HEK293 (cell line): ENCODE measurements at regions not wholly inside any gene's neighbourhood (a gene's known extent, or its start where the extent isn't known, plus 50 kb on each side); places are given as distances from the start of the nearest gene placed in this dataset.

Source experiments
- CTCF ChIA-PET: fragments of 350-600 bp; formaldehyde crosslinking; extraction: SDS; loops from one replicate; lab custom pipeline; 2021; ENCODE audit warnings: antibody characterized with exemption; lab: Yijun Ruan, JAX
- POLR2A ChIA-PET: fragments of 300-600 bp; formaldehyde crosslinking; extraction: SDS; loops from one replicate; lab custom pipeline; 2020; ENCODE audit warnings: antibody characterized with exemption, inconsistent platforms; lab: Yijun Ruan, JAX
- H3K27ac ChIP-seq: fragments of 200-500 bp; sonication (Bioruptor generic); 2 replicates; pipeline ENCODE4 v1.5.1; 2014; ENCODE audit warnings: low read depth, low read length, control low read depth, inconsistent platforms; ENCODE audit errors: extremely low read depth
- H3K36me3 ChIP-seq, 2 experiments: fragments of 200-500 bp in 1 of 2; sonication (Bioruptor generic) in 1 of 2; 1 replicate in 1 of 2; 2 replicates in 1 of 2; pipeline ENCODE4 v1.5.1; 2014 to 2017; ENCODE audit warnings: inconsistent platforms in 2 of 2, low read length in 2 of 2; ENCODE audit not compliant: control insufficient read depth in 2 of 2, insufficient read depth in 1 of 2
- H3K4me1 ChIP-seq: fragments of 200-500 bp; sonication (Bioruptor generic); 2 replicates; pipeline ENCODE4 v1.5.1; 2014; ENCODE audit warnings: mild to moderate bottlenecking, low read length, inconsistent platforms; ENCODE audit not compliant: control insufficient read depth, insufficient read depth
- H3K4me3 ChIP-seq: 2 replicates; pipeline ENCODE4 v1.5.1; 2011; ENCODE audit warnings: low read depth, mild to moderate bottlenecking, control low read depth, low read length, moderate library complexity
- H3K9me3 ChIP-seq: fragments of 200-500 bp; sonication (Bioruptor generic); 2 replicates; pipeline ENCODE4 v1.5.1; 2014; ENCODE audit warnings: low read depth, low read length, inconsistent platforms; ENCODE audit not compliant: control insufficient read depth, insufficient read depth
- GLIS2 ChIP-seq: fragments of 450-650 bp; formaldehyde crosslinking; IDR thresholded peaks from 2 replicates; pipeline ENCODE4 v1.5.1; 2016; ENCODE audit warnings: missing biosample characterization, missing genetic modification characterization
- MZF1 ChIP-seq: fragments of 450-650 bp; formaldehyde crosslinking; IDR thresholded peaks from 2 replicates; pipeline ENCODE4 v1.5.1; 2017; ENCODE audit warnings: missing biosample characterization, missing genetic modification characterization, borderline replicate concordance
- PRDM10 ChIP-seq: fragments of 450-650 bp; formaldehyde crosslinking; IDR thresholded peaks from 2 replicates; pipeline ENCODE4 v1.5.1; 2016; ENCODE audit warnings: missing biosample characterization, missing genetic modification characterization
- PRDM4 ChIP-seq: fragments of 450-650 bp; formaldehyde crosslinking; IDR thresholded peaks from 2 replicates; pipeline ENCODE4 v1.5.1; 2017; ENCODE audit warnings: missing biosample characterization, missing genetic modification characterization
- SP3 ChIP-seq: fragments of 450-650 bp; formaldehyde crosslinking; IDR thresholded peaks from 2 replicates; pipeline ENCODE4 v1.5.1; 2016; ENCODE audit warnings: missing biosample characterization, missing genetic modification characterization
- ZBTB17 ChIP-seq: fragments of 450-650 bp; formaldehyde crosslinking; IDR thresholded peaks from 2 replicates; pipeline ENCODE4 v1.5.1; 2016; ENCODE audit warnings: missing biosample characterization, missing genetic modification characterization
- ZNF19 ChIP-seq: fragments of 450-650 bp; formaldehyde crosslinking; IDR thresholded peaks from 2 replicates; pipeline ENCODE4; 2016; ENCODE audit warnings: missing biosample characterization, missing genetic modification characterization, low read depth
- ZNF248 ChIP-seq: fragments of 450-650 bp; formaldehyde crosslinking; IDR thresholded peaks from 2 replicates; pipeline ENCODE4 v1.5.1; 2017; ENCODE audit warnings: missing biosample characterization, missing genetic modification characterization
- ZNF302 ChIP-seq: fragments of 450-650 bp; formaldehyde crosslinking; IDR thresholded peaks from 2 replicates; pipeline ENCODE4 v1.5.1; 2016; ENCODE audit warnings: missing biosample characterization, missing genetic modification characterization, low read depth
- ZNF513 ChIP-seq: fragments of 450-650 bp; IDR thresholded peaks from 2 replicates; pipeline ENCODE4 v1.5.1; 2018; ENCODE audit warnings: missing biosample characterization, missing genetic modification characterization
- ZNF544 ChIP-seq: fragments of 450-650 bp; formaldehyde crosslinking; IDR thresholded peaks from 2 replicates; pipeline ENCODE4 v1.5.0; 2017; ENCODE audit warnings: missing biosample characterization, missing genetic modification characterization
- ZNF548 ChIP-seq: fragments of 450-650 bp; formaldehyde crosslinking; IDR thresholded peaks from 2 replicates; pipeline ENCODE4 v1.5.1; 2016; ENCODE audit warnings: missing biosample characterization, missing genetic modification characterization
- ZNF654 ChIP-seq: fragments of 450-650 bp; formaldehyde crosslinking; IDR thresholded peaks from 2 replicates; pipeline ENCODE4 v1.5.1; 2016; ENCODE audit warnings: low read depth, missing biosample characterization, missing genetic modification characterization
- ZNF701 ChIP-seq: fragments of 450-650 bp; formaldehyde crosslinking; IDR thresholded peaks from 2 replicates; pipeline ENCODE4 v1.5.1; 2016; ENCODE audit warnings: missing biosample characterization, missing genetic modification characterization
- ZNF768 ChIP-seq: fragments of 450-650 bp; formaldehyde crosslinking; IDR thresholded peaks from 2 replicates; pipeline ENCODE4 v1.5.1; 2018; ENCODE audit warnings: missing biosample characterization, mild to moderate bottlenecking, missing genetic modification characterization
- TF ChIP-seq, protein P1 (sequence below): fragments of 450-650 bp; formaldehyde crosslinking; IDR thresholded peaks from 2 replicates; pipeline ENCODE4 v1.5.1; 2017; ENCODE audit warnings: missing biosample characterization, missing genetic modification characterization
- TF ChIP-seq, protein P2 (sequence below): fragments of 450-650 bp; formaldehyde crosslinking; IDR thresholded peaks from 2 replicates; pipeline ENCODE4 v1.5.1; 2016; ENCODE audit warnings: missing biosample characterization, missing genetic modification characterization
- TF ChIP-seq, protein P3 (sequence below): fragments of 450-650 bp; formaldehyde crosslinking; IDR thresholded peaks from 2 replicates; pipeline ENCODE4 v1.5.1; 2016; ENCODE audit warnings: missing biosample characterization, missing genetic modification characterization

DNA sequence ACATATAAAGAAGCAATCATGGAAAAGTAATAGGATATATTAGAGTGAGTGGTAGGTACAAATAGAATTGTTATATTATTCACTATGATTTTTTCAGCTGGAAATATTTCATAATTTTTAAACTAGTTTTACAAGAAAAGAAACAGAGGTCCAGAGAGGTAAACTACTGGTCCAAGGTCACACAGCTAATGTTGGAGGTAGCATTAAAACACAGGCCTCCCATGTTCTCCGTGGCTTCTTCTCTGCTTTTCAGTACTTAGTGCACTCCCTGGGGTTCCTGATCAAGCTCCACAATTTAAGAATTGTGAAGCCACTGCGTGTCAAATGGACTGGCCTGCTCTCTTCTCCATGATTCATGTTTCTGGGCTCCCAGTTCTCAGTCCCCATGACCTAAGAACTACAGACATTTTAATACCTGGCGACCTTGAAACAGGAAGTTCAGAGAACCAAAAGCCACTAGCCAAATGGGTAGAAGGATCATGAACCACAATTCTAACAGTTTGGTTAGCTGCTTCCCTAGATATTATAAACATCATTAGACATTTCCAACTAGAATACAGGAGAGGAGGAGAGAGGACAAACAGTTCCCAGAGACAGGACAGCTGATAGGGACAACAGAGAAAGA, 172.0 kb upstream of the KLF3 start:
- Histone ChIP-seq H3K36me3 (no peaks in the 10 kb centered on the region), H3K9me3 (no peaks in the 10 kb centered on the region), H3K4me1 (no peaks in the 10 kb centered on the region), H3K27ac (no peak overlapping the region), H3K4me3 (no peak overlapping the region)
- ChIA-PET CTCF (interaction anchor here (0.6 to 0.8 kb wide), 3 partner anchors 24 to 635 kb away, joined by 3 to 7 read pairs (median 4); no protein-coding TSS in a partner anchor), POLR2A (no interaction called here)
- no peak for TF ChIP-seq ZNF548 (tag by site-specific recombination)
- no peak for TF ChIP-seq ZNF19 (tag by site-specific recombination)
- no peak for TF ChIP-seq ZBTB17 (tag by site-specific recombination)
- no peak for TF ChIP-seq PRDM10 (tag by site-specific recombination)
- no peak for TF ChIP-seq ZNF544
- TF ChIP-seq MZF1 (tag by site-specific recombination), result no peak
- no peak for TF ChIP-seq ZNF654
- TF ChIP-seq ZNF513, result no peak
- TF ChIP-seq, protein P1, sequence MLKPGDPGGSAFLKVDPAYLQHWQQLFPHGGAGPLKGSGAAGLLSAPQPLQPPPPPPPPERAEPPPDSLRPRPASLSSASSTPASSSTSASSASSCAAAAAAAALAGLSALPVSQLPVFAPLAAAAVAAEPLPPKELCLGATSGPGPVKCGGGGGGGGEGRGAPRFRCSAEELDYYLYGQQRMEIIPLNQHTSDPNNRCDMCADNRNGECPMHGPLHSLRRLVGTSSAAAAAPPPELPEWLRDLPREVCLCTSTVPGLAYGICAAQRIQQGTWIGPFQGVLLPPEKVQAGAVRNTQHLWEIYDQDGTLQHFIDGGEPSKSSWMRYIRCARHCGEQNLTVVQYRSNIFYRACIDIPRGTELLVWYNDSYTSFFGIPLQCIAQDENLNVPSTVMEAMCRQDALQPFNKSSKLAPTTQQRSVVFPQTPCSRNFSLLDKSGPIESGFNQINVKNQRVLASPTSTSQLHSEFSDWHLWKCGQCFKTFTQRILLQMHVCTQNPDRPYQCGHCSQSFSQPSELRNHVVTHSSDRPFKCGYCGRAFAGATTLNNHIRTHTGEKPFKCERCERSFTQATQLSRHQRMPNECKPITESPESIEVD, result no peak
- TF ChIP-seq ZNF248, result no peak
- TF ChIP-seq PRDM4 (tag by site-specific recombination), result no peak
- no peak for TF ChIP-seq ZNF302 (tag by site-specific recombination)
- TF ChIP-seq, protein P2, sequence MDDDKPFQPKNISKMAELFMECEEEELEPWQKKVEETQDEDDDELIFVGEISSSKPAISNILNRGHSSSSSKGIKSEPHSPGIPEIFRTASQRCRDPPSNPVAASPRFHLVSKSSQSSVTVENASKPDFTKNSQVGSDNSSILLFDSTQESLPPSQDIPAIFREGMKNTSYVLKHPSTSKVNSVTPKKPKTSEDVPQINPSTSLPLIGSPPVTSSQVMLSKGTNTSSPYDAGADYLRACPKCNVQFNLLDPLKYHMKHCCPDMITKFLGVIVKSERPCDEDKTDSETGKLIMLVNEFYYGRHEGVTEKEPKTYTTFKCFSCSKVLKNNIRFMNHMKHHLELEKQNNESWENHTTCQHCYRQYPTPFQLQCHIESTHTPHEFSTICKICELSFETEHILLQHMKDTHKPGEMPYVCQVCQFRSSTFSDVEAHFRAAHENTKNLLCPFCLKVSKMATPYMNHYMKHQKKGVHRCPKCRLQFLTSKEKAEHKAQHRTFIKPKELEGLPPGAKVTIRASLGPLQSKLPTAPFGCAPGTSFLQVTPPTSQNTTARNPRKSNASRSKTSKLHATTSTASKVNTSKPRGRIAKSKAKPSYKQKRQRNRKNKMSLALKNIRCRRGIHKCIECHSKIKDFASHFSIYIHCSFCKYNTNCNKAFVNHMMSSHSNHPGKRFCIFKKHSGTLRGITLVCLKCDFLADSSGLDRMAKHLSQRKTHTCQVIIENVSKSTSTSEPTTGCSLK (tag by site-specific recombination), result no peak
- TF ChIP-seq, protein P3, sequence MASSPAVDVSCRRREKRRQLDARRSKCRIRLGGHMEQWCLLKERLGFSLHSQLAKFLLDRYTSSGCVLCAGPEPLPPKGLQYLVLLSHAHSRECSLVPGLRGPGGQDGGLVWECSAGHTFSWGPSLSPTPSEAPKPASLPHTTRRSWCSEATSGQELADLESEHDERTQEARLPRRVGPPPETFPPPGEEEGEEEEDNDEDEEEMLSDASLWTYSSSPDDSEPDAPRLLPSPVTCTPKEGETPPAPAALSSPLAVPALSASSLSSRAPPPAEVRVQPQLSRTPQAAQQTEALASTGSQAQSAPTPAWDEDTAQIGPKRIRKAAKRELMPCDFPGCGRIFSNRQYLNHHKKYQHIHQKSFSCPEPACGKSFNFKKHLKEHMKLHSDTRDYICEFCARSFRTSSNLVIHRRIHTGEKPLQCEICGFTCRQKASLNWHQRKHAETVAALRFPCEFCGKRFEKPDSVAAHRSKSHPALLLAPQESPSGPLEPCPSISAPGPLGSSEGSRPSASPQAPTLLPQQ, result no peak
- TF ChIP-seq SP3 (tag by site-specific recombination), result no peak
- TF ChIP-seq ZNF768, result no peak
- no peak for TF ChIP-seq ZNF701 (tag by site-specific recombination)
- no peak for TF ChIP-seq GLIS2 (tag by site-specific recombination)
